H1 (cell line): ENCODE measurements at regions not wholly inside any gene's neighbourhood (a gene's known extent, or its start where the extent isn't known, plus 50 kb on each side); places are given as distances from the start of the nearest gene placed in this dataset.

Experiments used
- POLR2A ChIP-seq, 2 experiments: IDR thresholded peaks; 1 replicate in 1 of 2; 2 replicates in 1 of 2; pipeline ENCODE4 v1.6.1; 2011; ENCODE audit warnings: low read depth in 2 of 2, low read length in 2 of 2, mild to moderate bottlenecking in 2 of 2; ENCODE audit errors: control extremely low read depth in 1 of 2
- SIX5 ChIP-seq: IDR thresholded peaks from 2 replicates; pipeline ENCODE4 v1.6.1; 2011; ENCODE audit warnings: mild to moderate bottlenecking, low read depth, low read length
- TF ChIP-seq, protein P1 (sequence below), 3 experiments: IDR thresholded peaks; 1 replicate in 2 of 3; 2 replicates in 1 of 3; pipeline versions ENCODE4 v1.5.1 to v1.6.1; 2011; ENCODE audit warnings: low read length in 3 of 3, mild to moderate bottlenecking in 3 of 3, inconsistent platforms in 2 of 3, low read depth in 1 of 3, moderate library complexity in 1 of 3; ENCODE audit not compliant: insufficient read depth in 1 of 3; ENCODE audit errors: control extremely low read depth in 1 of 3
- TF ChIP-seq, protein P2 (sequence below): IDR thresholded peaks from 2 replicates; pipeline ENCODE4 v1.6.1; 2012; ENCODE audit warnings: inconsistent platforms

DNA sequence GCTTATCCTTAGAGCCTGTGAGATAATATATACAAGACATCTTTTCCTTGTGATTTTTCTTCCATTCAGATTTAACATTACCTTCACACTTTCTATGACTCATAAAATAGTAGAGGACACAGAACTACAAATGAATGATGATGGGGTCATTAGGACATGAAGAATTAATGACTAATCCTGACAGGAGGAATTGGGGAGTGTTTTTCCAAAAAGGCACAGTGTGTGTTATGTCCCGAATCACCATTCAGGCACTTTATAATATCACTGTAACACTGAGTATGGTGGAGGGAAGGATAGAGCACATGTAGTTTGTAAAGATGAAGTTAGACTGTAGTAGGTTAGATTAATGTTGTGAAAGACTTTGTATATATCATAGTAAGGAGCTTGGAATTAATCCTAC, 391.3 kb downstream of the JRKL start:
- no peak for TF ChIP-seq POLR2A (IDR thresholded peaks at IDR 0.05; ENCODE audit: control extremely low read depth in 1 of 2, low read depth in 2 of 2, low read length in 2 of 2)
- TF ChIP-seq SIX5 = no peak
- TF ChIP-seq, protein P1, sequence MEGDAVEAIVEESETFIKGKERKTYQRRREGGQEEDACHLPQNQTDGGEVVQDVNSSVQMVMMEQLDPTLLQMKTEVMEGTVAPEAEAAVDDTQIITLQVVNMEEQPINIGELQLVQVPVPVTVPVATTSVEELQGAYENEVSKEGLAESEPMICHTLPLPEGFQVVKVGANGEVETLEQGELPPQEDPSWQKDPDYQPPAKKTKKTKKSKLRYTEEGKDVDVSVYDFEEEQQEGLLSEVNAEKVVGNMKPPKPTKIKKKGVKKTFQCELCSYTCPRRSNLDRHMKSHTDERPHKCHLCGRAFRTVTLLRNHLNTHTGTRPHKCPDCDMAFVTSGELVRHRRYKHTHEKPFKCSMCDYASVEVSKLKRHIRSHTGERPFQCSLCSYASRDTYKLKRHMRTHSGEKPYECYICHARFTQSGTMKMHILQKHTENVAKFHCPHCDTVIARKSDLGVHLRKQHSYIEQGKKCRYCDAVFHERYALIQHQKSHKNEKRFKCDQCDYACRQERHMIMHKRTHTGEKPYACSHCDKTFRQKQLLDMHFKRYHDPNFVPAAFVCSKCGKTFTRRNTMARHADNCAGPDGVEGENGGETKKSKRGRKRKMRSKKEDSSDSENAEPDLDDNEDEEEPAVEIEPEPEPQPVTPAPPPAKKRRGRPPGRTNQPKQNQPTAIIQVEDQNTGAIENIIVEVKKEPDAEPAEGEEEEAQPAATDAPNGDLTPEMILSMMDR (IDR thresholded peaks at IDR 0.05; ENCODE audit: control extremely low read depth in 1 of 3, insufficient read depth in 1 of 3, low read depth in 1 of 3, low read length in 3 of 3) = no peak
- TF ChIP-seq, protein P2, sequence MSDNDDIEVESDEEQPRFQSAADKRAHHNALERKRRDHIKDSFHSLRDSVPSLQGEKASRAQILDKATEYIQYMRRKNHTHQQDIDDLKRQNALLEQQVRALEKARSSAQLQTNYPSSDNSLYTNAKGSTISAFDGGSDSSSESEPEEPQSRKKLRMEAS = no peak
